HG02678 (cell line): ENCODE measurements at regions not wholly inside any gene's neighbourhood (a gene's known extent, or its start where the extent isn't known, plus 50 kb on each side); places are given as distances from the start of the nearest gene placed in this dataset.

Experiments used
- ATAC-seq: cut with Tn5 transposase; IDR thresholded peaks from one replicate; pipeline ENCODE4 v1.9.1; 2021; ENCODE audit warnings: mild to moderate bottlenecking, moderate library complexity; ENCODE audit not compliant: unreplicated experiment

GRCh38 chr14:62347562-62348011 is 585.4 kb downstream of the SNAPC1 start:
- no peak for ATAC-seq

GRCh38 chr14:62357362-62357761 is 595.1 kb downstream of the SNAPC1 start:
- ATAC-seq, result no peak

- no peak for ATAC-seq
Observed at GRCh38 chr14:62364161-62364560, 601.9 kb downstream of the SNAPC1 start.

GRCh38 chr14:62364800-62365280 is 602.6 kb downstream of the SNAPC1 start:
- ATAC-seq, result no peak

GRCh38 chr14:62369919-62370560 is 607.8 kb downstream of the SNAPC1 start:
- ATAC-seq, result no peak

- no peak for ATAC-seq
Observed at GRCh38 chr14:62373944-62374343, 611.7 kb downstream of the SNAPC1 start.

- no peak for ATAC-seq
Observed at GRCh38 chr14:62378057-62378456, 615.8 kb downstream of the SNAPC1 start.

GRCh38 chr14:62381311-62382070 is 619.3 kb downstream of the SNAPC1 start:
- no peak for ATAC-seq

GRCh38 chr14:62409169-62409568 is 636.1 kb downstream of the KCNH5 start:
- ATAC-seq, result no peak

- ATAC-seq, result no peak
Observed at GRCh38 chr14:62409626-62410300, 635.5 kb downstream of the KCNH5 start.

GRCh38 chr14:62420847-62421246 is 624.4 kb downstream of the KCNH5 start:
- ATAC-seq, result no peak

GRCh38 chr14:62428429-62429203 is 616.6 kb downstream of the KCNH5 start:
- ATAC-seq, result no peak

- ATAC-seq, result no peak
Observed at GRCh38 chr14:62429683-62430082, 615.6 kb downstream of the KCNH5 start.

- no peak for ATAC-seq
Observed at GRCh38 chr14:62431496-62431895, 613.8 kb downstream of the KCNH5 start.

- no peak for ATAC-seq
Observed at GRCh38 chr14:62432955-62433354, 612.3 kb downstream of the KCNH5 start.

GRCh38 chr14:62436261-62436660 is 609.0 kb downstream of the KCNH5 start:
- no peak for ATAC-seq

- no peak for ATAC-seq
Observed at GRCh38 chr14:62439210-62439609, 606.0 kb downstream of the KCNH5 start.

- ATAC-seq, result no peak
Observed at GRCh38 chr14:62443796-62444195, 601.5 kb downstream of the KCNH5 start.

GRCh38 chr14:62445570-62445969 is 599.7 kb downstream of the KCNH5 start:
- ATAC-seq, result no peak

GRCh38 chr14:62451221-62451620 is 594.0 kb downstream of the KCNH5 start:
- no peak for ATAC-seq

GRCh38 chr14:62453226-62453625 is 592.0 kb downstream of the KCNH5 start:
- ATAC-seq, result no peak
